Testis (tissue), 2 donors: ENCODE measurements at regions not wholly inside any gene's neighbourhood (a gene's known extent, or its start where the extent isn't known, plus 50 kb on each side); places are given as distances from the start of the nearest gene placed in this dataset.

ENCODE experiments used
- CTCF ChIP-seq, 3 experiments: fragments of 450-650 bp in 2 of 3; fragments of 200-600 bp in 1 of 3; sonication (generic) in 1 of 3; IDR thresholded peaks; one replicate each; pipeline ENCODE4 v1.5.1; 2016 to 2019; ENCODE audit warnings: antibody characterized with exemption in 3 of 3, mild to moderate bottlenecking in 2 of 3, moderate library complexity in 1 of 3
- POLR2A ChIP-seq: fragments of 450-650 bp; IDR thresholded peaks from one replicate; pipeline ENCODE4 v1.6.1; 2017; ENCODE audit warnings: antibody characterized with exemption, mild to moderate bottlenecking, moderate library complexity

GRCh38 chr6:165974817-165975216 is 192.8 kb downstream of the TBXT start:
- TF ChIP-seq CTCF (IDR thresholded peaks at IDR 0.05) (no peak), POLR2A (no peak)
